ENCODE measurements at regions not wholly inside any gene's neighbourhood (a gene's known extent, or its start where the extent isn't known, plus 50 kb on each side); places are given as distances from the start of the nearest gene placed in this dataset.
A peak's percentile ranks its signal among the peaks of the same experiment; 100 is the strongest.

DNA sequence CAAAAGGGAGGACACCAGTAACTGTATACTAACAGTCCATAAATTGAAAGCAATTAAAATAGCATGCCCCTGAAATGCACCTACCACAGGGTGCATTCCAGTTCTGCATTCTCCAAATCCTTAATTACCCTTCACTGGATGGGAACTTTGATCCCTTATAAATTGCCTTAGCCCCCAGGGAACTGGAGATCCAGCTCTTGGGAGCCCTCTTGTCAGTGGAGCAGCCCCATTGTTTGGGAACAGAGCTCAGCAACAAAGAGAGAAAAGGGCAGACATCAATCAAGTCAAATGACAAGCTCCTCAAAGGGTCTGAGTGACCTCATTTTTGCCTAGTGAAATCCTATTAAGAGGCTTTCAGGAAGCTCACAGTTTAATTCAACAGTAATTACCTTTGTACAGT is 472.6 kb downstream of the XPNPEP1 start:
- DNase-seq (ENCODE audit: insufficient read length, low spot score) (no peak), FAIRE-seq (no peak)
- TF ChIP-seq SPI1 (IDR thresholded peaks at IDR 0.05; ENCODE audit: low read depth, low read length) (no peak), POU2F2 (IDR thresholded peaks at IDR 0.05; ENCODE audit: low read depth, low read length) (no peak), POLR2AphosphoS5 (IDR thresholded peaks at IDR 0.05; ENCODE audit: low read depth, low read length) (no peak), PAX5 (IDR thresholded peaks at IDR 0.05; ENCODE audit: insufficient read depth, low read length, severe bottlenecking) (no peak), POLR2A (IDR thresholded peaks at IDR 0.05; ENCODE audit: low read depth, low read length) (no peak), TAF1 (IDR thresholded peaks at IDR 0.05; ENCODE audit: low read depth, low read length) (no peak)

DNA sequence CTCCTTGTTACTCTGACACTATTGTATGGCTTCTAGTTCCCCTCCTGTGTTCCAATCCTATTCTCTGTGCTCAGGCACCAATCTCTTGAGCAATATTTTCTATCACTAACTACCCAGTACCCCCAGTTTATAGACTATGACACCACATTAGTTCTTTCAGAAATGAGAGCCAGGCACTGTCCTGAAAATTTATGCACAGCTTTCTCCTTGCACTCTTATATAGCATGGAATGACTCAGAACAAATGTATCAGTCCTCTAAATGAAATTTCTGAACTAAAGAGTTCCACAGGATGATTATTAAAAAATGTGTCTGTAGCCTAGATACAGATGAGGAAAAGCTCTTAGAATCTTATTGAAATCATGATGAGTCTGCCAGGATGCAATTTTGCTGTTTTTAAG is 489.9 kb downstream of the XPNPEP1 start:
- FAIRE-seq (no peak), DNase-seq (ENCODE audit: insufficient read length, low spot score) (no peak)
- no peak for TF ChIP-seq SPI1 (IDR thresholded peaks at IDR 0.05; ENCODE audit: low read depth, low read length)
- no peak for TF ChIP-seq POLR2AphosphoS5 (IDR thresholded peaks at IDR 0.05; ENCODE audit: low read depth, low read length)
- TF ChIP-seq PAX5 (IDR thresholded peaks at IDR 0.05; ENCODE audit: insufficient read depth, low read length, severe bottlenecking), result no peak
- no peak for TF ChIP-seq POLR2A (IDR thresholded peaks at IDR 0.05; ENCODE audit: low read depth, low read length)
- TF ChIP-seq TAF1 (IDR thresholded peaks at IDR 0.05; ENCODE audit: low read depth, low read length), result no peak
- TF ChIP-seq POU2F2 (IDR thresholded peaks at IDR 0.05; ENCODE audit: low read depth, low read length), result no peak

DNA sequence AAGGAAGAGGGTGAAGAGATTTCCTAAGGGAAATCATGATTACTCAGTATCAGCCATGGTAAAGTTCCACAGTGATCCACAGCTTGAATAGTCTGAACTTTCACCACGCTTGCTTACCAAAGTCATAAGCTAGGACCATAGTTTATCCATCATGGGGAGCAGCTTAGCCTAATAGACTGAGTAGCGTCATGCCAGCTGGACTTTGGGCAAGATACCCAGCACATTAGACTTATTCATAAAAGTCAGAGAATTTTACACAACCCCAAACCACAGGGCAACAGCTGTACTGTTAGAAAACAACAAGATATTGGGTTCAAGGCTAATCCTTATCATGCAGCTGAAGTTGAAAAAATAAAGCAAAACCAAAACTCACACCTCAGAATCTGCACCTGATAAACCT is 491.0 kb downstream of the XPNPEP1 start:
- DNase-seq (ENCODE audit: insufficient read length, low spot score) (no peak), FAIRE-seq (no peak)
- TF ChIP-seq POLR2AphosphoS5 (IDR thresholded peaks at IDR 0.05; ENCODE audit: low read depth, low read length) (no peak), SPI1 (IDR thresholded peaks at IDR 0.05; ENCODE audit: low read depth, low read length) (no peak), POLR2A (IDR thresholded peaks at IDR 0.05; ENCODE audit: low read depth, low read length) (no peak), POU2F2 (IDR thresholded peaks at IDR 0.05; ENCODE audit: low read depth, low read length) (no peak), TAF1 (IDR thresholded peaks at IDR 0.05; ENCODE audit: low read depth, low read length) (no peak), PAX5 (IDR thresholded peaks at IDR 0.05; ENCODE audit: insufficient read depth, low read length, severe bottlenecking) (no peak)

DNA sequence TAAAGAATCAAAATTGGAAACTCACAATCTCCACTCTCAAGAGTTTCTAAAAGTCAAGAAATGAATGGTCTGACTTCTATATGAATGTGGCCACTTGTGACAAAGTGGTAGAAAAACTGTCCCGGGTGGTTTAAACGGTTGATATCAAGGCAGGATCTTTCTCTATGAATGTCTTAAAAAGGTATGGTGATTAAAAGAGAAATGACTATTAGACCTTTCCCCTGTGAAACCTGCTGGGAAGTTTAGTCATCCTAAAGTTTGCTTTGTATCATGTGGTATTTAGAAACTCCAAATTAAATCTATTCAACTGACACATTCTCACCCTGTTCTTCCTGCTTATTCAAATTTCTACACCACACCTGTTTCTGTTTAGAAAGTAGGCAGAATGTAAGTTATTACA is 492.5 kb downstream of the XPNPEP1 start:
- DNase-seq (ENCODE audit: insufficient read length, low spot score), result no peak
- no peak for TF ChIP-seq PAX5 (IDR thresholded peaks at IDR 0.05; ENCODE audit: insufficient read depth, low read length, severe bottlenecking)
- FAIRE-seq, result no peak

DNA sequence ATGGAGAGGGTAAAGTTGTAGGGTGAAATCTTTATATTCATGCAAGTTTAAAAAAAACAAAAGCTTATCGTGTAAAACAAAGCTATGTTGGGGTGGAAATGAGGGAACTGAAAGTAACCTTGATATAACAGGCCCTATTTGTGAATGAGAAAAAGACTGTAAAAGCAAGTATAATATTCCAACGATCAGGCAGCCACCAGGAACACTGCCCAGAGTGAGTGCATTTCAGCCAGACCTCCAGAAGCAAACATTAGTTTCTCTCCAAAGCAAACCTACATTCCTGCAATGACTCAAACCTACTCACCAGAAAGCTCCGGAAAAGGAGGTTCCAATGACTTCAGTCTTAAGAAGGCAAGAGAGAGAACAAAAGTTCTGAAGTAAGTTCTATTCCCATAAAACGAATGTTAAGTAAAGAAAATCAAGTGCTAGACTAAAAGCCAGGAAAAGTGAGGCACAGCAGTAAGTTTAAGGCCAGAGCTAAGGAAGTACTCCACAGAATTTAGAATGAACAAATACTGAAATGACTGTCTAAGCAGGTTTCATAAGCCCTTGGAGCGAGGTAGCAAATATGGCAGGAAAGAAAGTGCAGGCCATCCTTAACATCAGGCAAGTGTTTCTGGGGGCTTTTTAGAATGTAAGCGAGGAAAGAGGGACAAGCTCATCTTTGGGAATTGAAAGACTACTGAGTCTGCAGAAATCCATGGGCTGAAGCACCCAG is 493.1 kb downstream of the XPNPEP1 start:
- no peak for FAIRE-seq

DNA sequence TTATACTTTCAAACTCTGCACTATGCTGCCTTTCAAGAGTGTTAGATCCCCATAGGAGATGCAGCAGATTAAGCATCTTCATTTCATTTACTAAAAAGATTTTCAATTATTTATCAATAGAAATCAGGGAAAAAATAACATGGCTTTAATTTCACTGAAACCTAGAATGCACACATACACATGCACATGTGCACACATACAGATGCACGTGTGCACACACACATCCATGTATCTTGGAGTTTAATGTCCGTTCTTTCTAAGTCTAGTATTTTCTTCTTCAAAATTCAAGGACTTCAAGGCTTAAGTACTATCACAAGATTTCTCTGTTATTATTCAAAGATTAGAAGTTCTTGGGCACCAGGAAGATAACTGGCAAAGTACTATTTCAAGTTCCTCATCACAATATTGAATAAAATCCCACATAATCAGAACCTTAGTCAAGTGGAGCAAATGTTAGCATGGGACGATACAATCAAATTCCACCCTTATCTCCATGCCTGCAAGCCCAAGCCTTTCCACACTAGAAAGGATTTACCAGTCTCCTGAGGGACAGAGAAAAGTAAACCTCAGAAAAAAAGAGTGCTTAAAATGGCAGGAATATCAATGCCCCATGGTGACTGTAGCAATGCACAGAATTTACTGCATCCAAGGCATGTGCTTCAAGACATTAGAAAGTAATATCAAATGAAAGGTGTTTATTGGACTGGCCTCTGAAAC is 494.4 kb downstream of the XPNPEP1 start:
- TF ChIP-seq TAF1 (IDR thresholded peaks at IDR 0.05; ENCODE audit: low read depth, low read length), result no peak
- no peak for TF ChIP-seq PAX5 (IDR thresholded peaks at IDR 0.05; ENCODE audit: insufficient read depth, low read length, severe bottlenecking)
- TF ChIP-seq POU2F2 (IDR thresholded peaks at IDR 0.05; ENCODE audit: low read depth, low read length), result no peak
- no peak for TF ChIP-seq SPI1 (IDR thresholded peaks at IDR 0.05; ENCODE audit: low read depth, low read length)
- TF ChIP-seq POLR2AphosphoS5 (IDR thresholded peaks at IDR 0.05; ENCODE audit: low read depth, low read length), result no peak
- TF ChIP-seq POLR2A (IDR thresholded peaks at IDR 0.05; ENCODE audit: low read depth, low read length), result no peak
- DNase-seq (ENCODE audit: insufficient read length, low spot score) (no peak), FAIRE-seq (no peak)

More for the DNA sequence above, 493.1 kb downstream of the XPNPEP1 start:
- no peak for DNase-seq (ENCODE audit: insufficient read length, low spot score)
- TF ChIP-seq POU2F2 (IDR thresholded peaks at IDR 0.05; ENCODE audit: low read depth, low read length) (no peak), SPI1 (IDR thresholded peaks at IDR 0.05; ENCODE audit: low read depth, low read length) (peak; percentile 67; the same call in 1 of the 2 replicates)

DNA sequence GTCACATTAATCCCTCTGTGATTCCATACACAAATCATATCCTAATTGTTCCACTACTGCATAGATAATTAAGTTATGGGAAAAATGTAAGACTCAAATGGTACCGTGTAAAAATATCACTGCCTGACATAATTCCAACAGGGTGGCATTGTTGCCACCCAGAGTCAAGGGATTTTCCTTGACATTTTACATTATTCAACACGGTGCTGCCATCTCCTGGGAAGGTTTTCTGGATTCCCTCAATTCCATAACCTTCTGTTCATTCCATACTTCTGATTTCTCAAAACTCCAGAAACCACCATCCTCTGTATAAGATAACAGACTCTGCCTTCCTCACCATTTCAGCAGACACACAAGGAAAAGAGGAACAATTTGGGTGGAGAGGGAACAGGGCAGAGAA is 495.9 kb downstream of the XPNPEP1 start:
- TF ChIP-seq TAF1 (IDR thresholded peaks at IDR 0.05; ENCODE audit: low read depth, low read length), result no peak
- DNase-seq (ENCODE audit: insufficient read length, low spot score), result no peak
- no peak for FAIRE-seq

DNA sequence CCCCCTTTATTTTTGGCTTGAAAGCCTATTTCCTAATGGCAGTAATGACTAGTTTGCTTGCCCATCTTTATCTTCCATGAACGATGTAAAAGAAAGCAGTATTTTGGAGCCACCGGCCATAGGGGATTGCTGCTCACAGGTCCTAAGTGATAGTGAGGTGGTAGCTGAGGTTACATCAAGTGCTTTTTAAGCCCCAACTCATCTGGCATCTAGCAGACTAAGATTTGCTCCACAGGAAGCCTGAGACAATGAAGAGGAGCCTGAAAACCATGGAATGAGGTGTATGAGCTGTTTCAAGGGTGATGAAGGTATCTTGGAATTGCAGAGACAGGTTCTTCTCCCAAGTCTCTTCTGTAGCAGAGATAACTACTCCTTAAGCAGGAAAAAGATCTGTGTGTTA is 496.3 kb downstream of the XPNPEP1 start:
- FAIRE-seq (no peak), DNase-seq (ENCODE audit: insufficient read length, low spot score) (no peak)
- TF ChIP-seq PAX5 (IDR thresholded peaks at IDR 0.05; ENCODE audit: insufficient read depth, low read length, severe bottlenecking), result no peak
- no peak for TF ChIP-seq POU2F2 (IDR thresholded peaks at IDR 0.05; ENCODE audit: low read depth, low read length)
- TF ChIP-seq SPI1 (IDR thresholded peaks at IDR 0.05; ENCODE audit: low read depth, low read length), result no peak
- TF ChIP-seq TAF1 (IDR thresholded peaks at IDR 0.05; ENCODE audit: low read depth, low read length), result no peak
- TF ChIP-seq POLR2A (IDR thresholded peaks at IDR 0.05; ENCODE audit: low read depth, low read length), result no peak

DNA sequence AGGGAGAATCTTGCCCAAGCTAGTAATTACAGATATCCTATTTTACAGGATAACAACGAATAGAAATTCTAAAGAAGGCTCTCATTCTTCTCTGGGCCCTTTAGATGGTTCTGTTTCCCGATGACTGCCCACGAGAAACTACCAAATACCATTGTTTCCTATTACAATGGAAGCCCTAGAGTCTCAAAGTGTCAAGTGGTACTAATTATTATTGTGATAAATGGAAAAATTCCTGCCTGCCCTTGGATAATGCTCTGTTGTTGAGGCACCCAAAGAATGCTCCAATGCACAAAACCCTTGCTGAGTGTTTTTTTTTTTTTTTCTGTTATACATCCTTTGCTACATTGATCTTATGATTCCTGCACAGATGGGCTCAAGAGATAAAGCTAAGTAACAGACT is 504.5 kb downstream of the XPNPEP1 start:
- TF ChIP-seq SPI1 (IDR thresholded peaks at IDR 0.05; ENCODE audit: low read depth, low read length) (no peak), POLR2AphosphoS5 (IDR thresholded peaks at IDR 0.05; ENCODE audit: low read depth, low read length) (no peak), POU2F2 (IDR thresholded peaks at IDR 0.05; ENCODE audit: low read depth, low read length) (no peak), PAX5 (IDR thresholded peaks at IDR 0.05; ENCODE audit: insufficient read depth, low read length, severe bottlenecking) (no peak), TAF1 (IDR thresholded peaks at IDR 0.05; ENCODE audit: low read depth, low read length) (no peak), POLR2A (IDR thresholded peaks at IDR 0.05; ENCODE audit: low read depth, low read length) (no peak)
- FAIRE-seq, result no peak
- DNase-seq (ENCODE audit: insufficient read length, low spot score), result no peak

DNA sequence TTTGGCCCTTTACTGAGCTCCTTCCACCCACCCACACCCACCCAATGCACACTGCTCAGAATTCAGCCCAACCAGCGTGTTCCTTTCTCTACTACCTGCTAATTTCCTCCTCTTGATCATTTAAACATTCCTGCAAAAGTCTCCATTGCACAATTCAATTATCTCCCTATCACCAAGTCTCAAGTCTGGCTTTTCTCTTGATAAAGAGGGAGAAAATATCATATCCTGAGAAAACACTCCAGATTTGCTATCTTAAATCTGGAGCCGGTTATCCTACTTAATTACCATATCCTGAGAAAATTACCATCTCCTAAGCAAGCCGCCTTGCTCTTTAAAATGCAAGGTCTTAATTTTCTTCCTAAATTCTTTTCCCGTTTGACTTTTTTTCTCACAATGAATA is 505.5 kb downstream of the XPNPEP1 start:
- DNase-seq (ENCODE audit: insufficient read length, low spot score) (no peak), FAIRE-seq (no peak)
- no peak for TF ChIP-seq PAX5 (IDR thresholded peaks at IDR 0.05; ENCODE audit: insufficient read depth, low read length, severe bottlenecking)
- no peak for TF ChIP-seq SPI1 (IDR thresholded peaks at IDR 0.05; ENCODE audit: low read depth, low read length)
- no peak for TF ChIP-seq POLR2AphosphoS5 (IDR thresholded peaks at IDR 0.05; ENCODE audit: low read depth, low read length)
- TF ChIP-seq POU2F2 (IDR thresholded peaks at IDR 0.05; ENCODE audit: low read depth, low read length), result no peak
- TF ChIP-seq POLR2A (IDR thresholded peaks at IDR 0.05; ENCODE audit: low read depth, low read length), result no peak
